NB4 (cell line): ENCODE measurements at regions not wholly inside any gene's neighbourhood (a gene's known extent, or its start where the extent isn't known, plus 50 kb on each side); places are given as distances from the start of the nearest gene placed in this dataset.

Experiments used
- POLR2A ChIP-seq: IDR thresholded peaks from 2 replicates; pipeline ENCODE4 v1.6.1; 2011; ENCODE audit warnings: mild to moderate bottlenecking; ENCODE audit not compliant: insufficient read length; ENCODE audit errors: extremely low read depth
- TF ChIP-seq, protein P1 (sequence below): IDR thresholded peaks from one replicate; pipeline ENCODE4 v1.5.1; 2012; ENCODE audit warnings: low read depth, low read length
- TF ChIP-seq, protein P2 (sequence below): IDR thresholded peaks from 2 replicates; pipeline ENCODE4 v1.6.1; 2011; ENCODE audit warnings: low read depth, low read length

DNA sequence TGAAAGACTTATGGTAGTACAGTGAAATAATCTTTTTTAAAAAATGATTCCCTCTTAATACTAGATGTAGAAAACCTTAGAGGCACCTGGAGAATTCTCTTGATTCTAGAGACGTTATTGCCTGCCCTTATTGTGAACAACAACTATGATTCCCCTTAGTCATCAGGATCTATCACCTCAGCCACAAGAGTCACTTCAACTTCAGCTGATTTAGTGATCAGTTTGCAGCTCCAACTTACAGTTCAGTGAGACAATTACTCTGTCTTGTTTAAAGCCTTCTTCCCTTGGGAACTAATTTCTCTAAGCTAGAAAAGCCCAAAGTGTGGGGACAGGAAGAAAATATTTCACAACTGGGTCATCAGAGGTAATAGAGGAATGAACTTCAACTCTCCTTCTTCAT, 254.3 kb upstream of the SLITRK1 start:
- TF ChIP-seq, protein P1, sequence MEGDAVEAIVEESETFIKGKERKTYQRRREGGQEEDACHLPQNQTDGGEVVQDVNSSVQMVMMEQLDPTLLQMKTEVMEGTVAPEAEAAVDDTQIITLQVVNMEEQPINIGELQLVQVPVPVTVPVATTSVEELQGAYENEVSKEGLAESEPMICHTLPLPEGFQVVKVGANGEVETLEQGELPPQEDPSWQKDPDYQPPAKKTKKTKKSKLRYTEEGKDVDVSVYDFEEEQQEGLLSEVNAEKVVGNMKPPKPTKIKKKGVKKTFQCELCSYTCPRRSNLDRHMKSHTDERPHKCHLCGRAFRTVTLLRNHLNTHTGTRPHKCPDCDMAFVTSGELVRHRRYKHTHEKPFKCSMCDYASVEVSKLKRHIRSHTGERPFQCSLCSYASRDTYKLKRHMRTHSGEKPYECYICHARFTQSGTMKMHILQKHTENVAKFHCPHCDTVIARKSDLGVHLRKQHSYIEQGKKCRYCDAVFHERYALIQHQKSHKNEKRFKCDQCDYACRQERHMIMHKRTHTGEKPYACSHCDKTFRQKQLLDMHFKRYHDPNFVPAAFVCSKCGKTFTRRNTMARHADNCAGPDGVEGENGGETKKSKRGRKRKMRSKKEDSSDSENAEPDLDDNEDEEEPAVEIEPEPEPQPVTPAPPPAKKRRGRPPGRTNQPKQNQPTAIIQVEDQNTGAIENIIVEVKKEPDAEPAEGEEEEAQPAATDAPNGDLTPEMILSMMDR = no peak
- TF ChIP-seq POLR2A = no peak
- TF ChIP-seq, protein P2, sequence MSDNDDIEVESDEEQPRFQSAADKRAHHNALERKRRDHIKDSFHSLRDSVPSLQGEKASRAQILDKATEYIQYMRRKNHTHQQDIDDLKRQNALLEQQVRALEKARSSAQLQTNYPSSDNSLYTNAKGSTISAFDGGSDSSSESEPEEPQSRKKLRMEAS = no peak
